ENCODE measurements at regions not wholly inside any gene's neighbourhood (a gene's known extent, or its start where the extent isn't known, plus 50 kb on each side); places are given as distances from the start of the nearest gene placed in this dataset.

DNA sequence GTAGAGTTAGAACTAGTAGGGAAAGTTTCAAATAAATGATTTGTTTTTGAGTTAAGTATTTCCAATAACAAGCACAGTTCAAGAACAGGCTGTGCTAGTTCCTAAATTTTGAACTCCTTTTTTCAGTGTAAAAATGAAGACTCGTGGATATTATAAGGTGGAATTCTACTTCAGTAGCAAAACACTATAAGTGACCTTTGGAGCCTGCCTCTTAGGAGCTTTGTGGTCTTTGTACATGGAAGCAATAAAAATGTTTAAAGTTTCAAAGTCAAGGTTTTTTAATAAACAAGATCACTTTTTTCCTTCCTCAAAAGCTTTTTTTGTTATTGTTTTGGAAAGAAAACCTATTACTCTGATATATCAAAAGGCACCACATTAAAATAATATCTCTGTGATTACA, 292.4 kb upstream of the VWC2 start:
- peaks cover 0 to 2% (median 0%) of the 10 kb centered on the region in 7 donors for H3K4me1 Mint-ChIP-seq
- ATAC-seq (no peak), DNase-seq (no peak)
- H3K9me3 Mint-ChIP-seq = peaks cover 0 to 13% (median 1%) of the 10 kb centered on the region in 11 donors
- ChIA-PET CTCF (no interaction called here), POLR2A (no interaction called here)
- intact Hi-C loops (cut with micrococcal nuclease) = no loop called here
- H3K27ac Mint-ChIP-seq = no peak overlapping the region
- Histone ChIP-seq H3K4me1 (ENCODE audit: control insufficient read depth in 2 of 2, insufficient read depth in 2 of 2, low read length in 2 of 2) (no peaks in the 10 kb centered on the region), H3K36me3 (ENCODE audit: control insufficient read depth in 2 of 3, insufficient read depth in 3 of 3, low read length in 3 of 3) (no peaks in the 10 kb centered on the region), H3K27ac (ENCODE audit: low read depth, low read length) (no peak overlapping the region), H3K9me3 (ENCODE audit: control insufficient read depth in 2 of 3, low read length in 3 of 3) (no peaks in the 10 kb centered on the region), H3K4me3 (ENCODE audit: low read length) (no peak overlapping the region), H3K27me3 (ENCODE audit: control insufficient read depth in 2 of 2, insufficient read depth in 2 of 2, low read length in 2 of 2) (no peaks in the 10 kb centered on the region)
- H3K4me3 Mint-ChIP-seq = no peak overlapping the region
- no peaks in the 10 kb centered on the region for H3K27me3 Mint-ChIP-seq
- no peaks in the 10 kb centered on the region for H3K36me3 Mint-ChIP-seq

DNA sequence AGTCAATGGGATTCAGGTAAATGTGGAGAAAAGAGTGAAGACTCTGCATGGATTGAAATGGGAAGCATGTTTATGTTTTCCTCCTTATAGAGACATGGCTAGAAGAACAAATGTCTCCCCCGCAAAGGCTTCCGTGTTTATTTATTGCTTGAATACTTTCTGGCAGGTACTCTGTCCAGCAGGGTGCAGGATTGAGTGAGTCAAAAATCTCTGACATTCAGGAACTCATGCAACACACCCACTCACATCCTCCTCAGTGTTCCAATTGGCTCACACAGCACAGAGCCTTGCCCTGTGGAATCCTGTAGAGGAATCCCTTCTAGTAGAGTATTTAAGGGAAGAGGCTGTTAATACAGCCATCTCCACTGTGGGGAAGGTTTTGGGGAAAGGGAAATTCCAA, 290.3 kb upstream of the VWC2 start:
- Histone ChIP-seq H3K4me1 (ENCODE audit: control insufficient read depth in 2 of 2, insufficient read depth in 2 of 2, low read length in 2 of 2) (no peaks in the 10 kb centered on the region), H3K9me3 (ENCODE audit: control insufficient read depth in 2 of 3, low read length in 3 of 3) (no peaks in the 10 kb centered on the region), H3K27ac (ENCODE audit: low read depth, low read length) (no peak overlapping the region), H3K27me3 (ENCODE audit: control insufficient read depth in 2 of 2, insufficient read depth in 2 of 2, low read length in 2 of 2) (no peaks in the 10 kb centered on the region), H3K36me3 (ENCODE audit: control insufficient read depth in 2 of 3, insufficient read depth in 3 of 3, low read length in 3 of 3) (no peaks in the 10 kb centered on the region), H3K4me3 (ENCODE audit: low read length) (no peak overlapping the region)
- Mint-ChIP-seq H3K27me3 (no peaks in the 10 kb centered on the region), H3K4me3 (no peak overlapping the region), H3K4me1 (peaks cover 0 to 2% (median 0%) of the 10 kb centered on the region in 7 donors), H3K27ac (no peak overlapping the region), H3K36me3 (no peaks in the 10 kb centered on the region), H3K9me3 (peaks cover 0 to 6% (median 0%) of the 10 kb centered on the region in 11 donors)
- DNase-seq (no peak), ATAC-seq (no peak)
- POLR2A ChIA-PET = no interaction called here
- CTCF ChIA-PET = no interaction called here
- intact Hi-C loops (cut with micrococcal nuclease) = no loop called here

DNA sequence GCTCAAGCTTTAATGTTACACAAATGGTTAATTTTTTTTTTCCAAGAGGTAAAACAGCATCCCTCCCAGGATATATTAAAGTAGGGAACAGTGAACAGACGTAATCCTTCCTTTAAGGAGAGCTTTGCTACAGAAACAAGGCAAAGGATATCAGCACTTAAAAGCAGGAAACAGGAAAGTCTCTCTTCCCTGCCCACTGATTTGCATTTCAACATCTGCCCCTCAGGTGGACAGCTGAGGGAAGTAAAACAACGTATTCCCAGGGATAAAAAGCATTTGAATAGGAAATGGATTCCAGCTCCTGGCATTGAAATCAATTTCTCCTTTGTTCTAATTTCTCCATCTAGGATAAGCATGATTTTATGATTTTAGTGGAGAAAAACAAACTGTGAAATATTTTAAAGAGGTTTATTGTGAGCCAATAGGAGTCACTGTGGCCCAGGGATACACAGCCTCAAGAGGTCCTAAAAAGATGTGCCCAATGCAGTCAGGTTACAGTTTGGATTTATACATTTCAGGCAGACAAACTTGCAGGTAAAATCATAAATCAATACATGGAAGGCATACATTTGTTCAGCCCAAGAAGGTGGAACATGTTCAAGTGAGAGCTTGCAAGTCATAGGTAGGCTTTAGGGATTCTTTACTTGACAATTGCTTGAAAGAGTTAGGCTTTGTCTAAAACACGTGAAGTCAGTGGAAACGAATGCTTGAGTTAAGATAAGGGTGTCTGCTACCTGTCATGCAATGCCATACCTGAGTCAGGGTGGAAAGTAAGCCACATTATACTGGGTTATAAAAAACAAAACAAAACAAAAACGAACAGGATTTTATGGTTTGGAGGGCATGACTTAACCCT, 286.2 kb upstream of the VWC2 start:
- Mint-ChIP-seq H3K4me3 (no peak overlapping the region), H3K9me3 (peaks cover 0 to 4% (median 0%) of the 10 kb centered on the region in 11 donors), H3K36me3 (no peaks in the 10 kb centered on the region), H3K27me3 (no peaks in the 10 kb centered on the region), H3K4me1 (no peaks in the 10 kb centered on the region), H3K27ac (no peak overlapping the region)
- H3K4me1 ChIP-seq (ENCODE audit: control insufficient read depth in 2 of 2, insufficient read depth in 2 of 2, low read length in 2 of 2) = no peaks in the 10 kb centered on the region
- H3K27me3 ChIP-seq (ENCODE audit: control insufficient read depth in 2 of 2, insufficient read depth in 2 of 2, low read length in 2 of 2) = no peaks in the 10 kb centered on the region
- H3K4me3 ChIP-seq (ENCODE audit: low read length) = no peak overlapping the region
- ATAC-seq (no peak), DNase-seq (no peak)
- CTCF ChIA-PET = no interaction called here
- H3K27ac ChIP-seq (ENCODE audit: low read depth, low read length) = no peak overlapping the region
- no peaks in the 10 kb centered on the region for H3K36me3 ChIP-seq (ENCODE audit: control insufficient read depth in 2 of 3, insufficient read depth in 3 of 3, low read length in 3 of 3)
- no peaks in the 10 kb centered on the region for H3K9me3 ChIP-seq (ENCODE audit: control insufficient read depth in 2 of 3, low read length in 3 of 3)
- intact Hi-C loops (cut with micrococcal nuclease) = no loop called here
- POLR2A ChIA-PET = no interaction called here

DNA sequence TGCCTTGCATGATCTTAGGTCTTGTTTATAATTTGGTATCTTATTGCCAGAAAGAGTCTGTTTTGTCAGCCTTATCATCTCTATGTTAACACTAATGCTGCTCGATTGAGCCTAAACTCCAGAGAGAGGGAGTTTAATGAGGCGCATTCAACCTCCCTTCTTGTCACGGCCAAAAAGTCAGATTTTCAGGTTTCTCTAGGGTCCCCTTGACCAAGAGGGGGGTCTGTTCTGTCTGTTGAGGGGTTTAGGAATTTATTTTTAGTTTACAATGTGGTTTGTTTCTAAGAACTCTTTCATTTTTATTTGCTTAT, 285.7 kb upstream of the VWC2 start:
- H3K4me3 ChIP-seq (ENCODE audit: low read length) = no peak overlapping the region
- no peaks in the 10 kb centered on the region for H3K27me3 ChIP-seq (ENCODE audit: control insufficient read depth in 2 of 2, insufficient read depth in 2 of 2, low read length in 2 of 2)
- intact Hi-C loops (cut with micrococcal nuclease) = no loop called here
- no peak overlapping the region for H3K27ac ChIP-seq (ENCODE audit: low read depth, low read length)
- no peaks in the 10 kb centered on the region for H3K36me3 ChIP-seq (ENCODE audit: control insufficient read depth in 2 of 3, insufficient read depth in 3 of 3, low read length in 3 of 3)
- Mint-ChIP-seq H3K27ac (no peak overlapping the region), H3K4me1 (no peaks in the 10 kb centered on the region), H3K9me3 (peaks cover 0 to 4% (median 0%) of the 10 kb centered on the region in 11 donors), H3K4me3 (no peak overlapping the region), H3K36me3 (no peaks in the 10 kb centered on the region), H3K27me3 (no peaks in the 10 kb centered on the region)
- H3K4me1 ChIP-seq (ENCODE audit: control insufficient read depth in 2 of 2, insufficient read depth in 2 of 2, low read length in 2 of 2) = no peaks in the 10 kb centered on the region
- DNase-seq (no peak), ATAC-seq (no peak)
- POLR2A ChIA-PET = no interaction called here
- no peaks in the 10 kb centered on the region for H3K9me3 ChIP-seq (ENCODE audit: control insufficient read depth in 2 of 3, low read length in 3 of 3)
- CTCF ChIA-PET = no interaction called here

DNA sequence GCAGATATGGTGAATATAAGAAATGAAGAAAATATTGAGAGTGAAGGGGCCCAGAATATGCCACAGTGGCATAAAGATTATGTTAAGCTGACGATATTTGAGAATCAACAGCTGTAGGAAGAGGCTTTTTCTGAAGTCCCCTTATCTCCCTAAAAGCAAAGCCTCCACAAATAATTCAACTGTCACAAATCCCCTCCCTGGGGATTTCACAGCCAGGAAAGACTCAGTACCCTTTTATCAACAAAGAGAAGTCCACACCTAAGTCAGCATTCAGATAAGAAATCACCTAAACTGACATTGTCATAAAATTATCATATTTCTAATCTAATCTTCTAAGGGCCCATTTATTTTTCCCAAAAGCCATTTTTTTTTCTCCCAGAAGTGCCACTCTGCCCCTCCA, 284.9 kb upstream of the VWC2 start:
- Histone ChIP-seq H3K9me3 (ENCODE audit: control insufficient read depth in 2 of 3, low read length in 3 of 3) (no peaks in the 10 kb centered on the region), H3K27ac (ENCODE audit: low read depth, low read length) (no peak overlapping the region), H3K4me1 (ENCODE audit: control insufficient read depth in 2 of 2, insufficient read depth in 2 of 2, low read length in 2 of 2) (no peaks in the 10 kb centered on the region), H3K27me3 (ENCODE audit: control insufficient read depth in 2 of 2, insufficient read depth in 2 of 2, low read length in 2 of 2) (no peaks in the 10 kb centered on the region), H3K36me3 (ENCODE audit: control insufficient read depth in 2 of 3, insufficient read depth in 3 of 3, low read length in 3 of 3) (no peaks in the 10 kb centered on the region), H3K4me3 (ENCODE audit: low read length) (no peak overlapping the region)
- peaks cover 0 to 4% (median 0%) of the 10 kb centered on the region in 11 donors for H3K9me3 Mint-ChIP-seq
- H3K27me3 Mint-ChIP-seq = no peaks in the 10 kb centered on the region
- H3K36me3 Mint-ChIP-seq = no peaks in the 10 kb centered on the region
- no peak overlapping the region for H3K4me3 Mint-ChIP-seq
- DNase-seq (no peak), ATAC-seq (no peak)
- ChIA-PET POLR2A (no interaction called here), CTCF (no interaction called here)
- intact Hi-C loops (cut with micrococcal nuclease) = no loop called here
- H3K4me1 Mint-ChIP-seq = no peaks in the 10 kb centered on the region
- no peak overlapping the region for H3K27ac Mint-ChIP-seq

DNA sequence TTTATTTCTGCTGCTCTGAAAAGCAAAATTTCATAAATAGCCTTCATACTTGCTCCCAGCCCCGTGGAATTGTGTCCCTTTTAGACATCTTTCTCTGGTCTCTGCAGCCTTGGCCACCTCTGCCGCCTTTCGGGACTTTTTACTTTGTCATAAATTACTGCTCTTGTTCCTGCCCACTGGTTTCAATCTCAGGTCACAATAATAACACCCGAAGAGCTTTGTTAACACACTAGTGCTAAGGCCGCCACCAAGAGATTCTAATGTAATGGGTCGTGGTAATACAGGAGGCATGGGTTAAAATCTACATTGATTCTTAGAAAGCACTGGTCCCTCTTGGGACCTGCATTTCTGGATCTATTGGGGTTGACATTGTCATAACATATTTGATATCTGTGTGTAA, 276.0 kb upstream of the VWC2 start:
- Histone ChIP-seq H3K36me3 (ENCODE audit: control insufficient read depth in 2 of 3, insufficient read depth in 3 of 3, low read length in 3 of 3) (no peaks in the 10 kb centered on the region), H3K4me1 (ENCODE audit: control insufficient read depth in 2 of 2, insufficient read depth in 2 of 2, low read length in 2 of 2) (no peaks in the 10 kb centered on the region), H3K9me3 (ENCODE audit: control insufficient read depth in 2 of 3, low read length in 3 of 3) (no peaks in the 10 kb centered on the region), H3K27ac (ENCODE audit: low read depth, low read length) (no peak overlapping the region), H3K27me3 (ENCODE audit: control insufficient read depth in 2 of 2, insufficient read depth in 2 of 2, low read length in 2 of 2) (no peaks in the 10 kb centered on the region), H3K4me3 (ENCODE audit: low read length) (no peak overlapping the region)
- Mint-ChIP-seq H3K27ac (no peak overlapping the region), H3K27me3 (no peaks in the 10 kb centered on the region), H3K4me3 (no peak overlapping the region), H3K4me1 (no peaks in the 10 kb centered on the region), H3K9me3 (no peaks in the 10 kb centered on the region), H3K36me3 (no peaks in the 10 kb centered on the region)
- no peak for DNase-seq
- intact Hi-C loops (cut with micrococcal nuclease) = no loop called here
- ChIA-PET POLR2A (no interaction called here), CTCF (no interaction called here)
- ATAC-seq = no peak

DNA sequence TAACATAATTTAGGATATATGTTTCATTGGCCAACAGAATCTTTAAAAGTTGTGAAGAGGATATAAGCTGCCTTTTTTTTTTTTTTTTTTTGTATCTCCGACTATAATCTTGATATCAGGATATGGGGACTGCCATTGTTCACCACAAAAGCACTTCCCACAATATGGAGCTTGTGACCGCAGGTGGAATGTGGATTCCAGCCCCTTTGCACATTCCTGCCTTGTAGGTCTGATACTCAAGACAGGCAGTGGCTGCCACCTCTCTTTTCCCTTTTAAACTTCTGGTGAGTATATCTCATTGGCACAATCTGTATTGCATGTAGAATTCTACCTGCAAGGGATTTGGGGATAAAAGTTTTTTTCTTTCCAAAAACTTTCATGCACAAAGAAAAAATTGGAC, 272.7 kb upstream of the VWC2 start:
- intact Hi-C loops (cut with micrococcal nuclease) = no loop called here
- no peaks in the 10 kb centered on the region for H3K36me3 ChIP-seq (ENCODE audit: control insufficient read depth in 2 of 3, insufficient read depth in 3 of 3, low read length in 3 of 3)
- no peaks in the 10 kb centered on the region for H3K9me3 ChIP-seq (ENCODE audit: control insufficient read depth in 2 of 3, low read length in 3 of 3)
- H3K4me1 Mint-ChIP-seq = no peaks in the 10 kb centered on the region
- no peaks in the 10 kb centered on the region for H3K36me3 Mint-ChIP-seq
- ChIA-PET POLR2A (no interaction called here), CTCF (no interaction called here)
- no peak overlapping the region for H3K27ac Mint-ChIP-seq
- H3K27me3 ChIP-seq (ENCODE audit: control insufficient read depth in 2 of 2, insufficient read depth in 2 of 2, low read length in 2 of 2) = no peaks in the 10 kb centered on the region
- no peak overlapping the region for H3K4me3 Mint-ChIP-seq
- no peaks in the 10 kb centered on the region for H3K27me3 Mint-ChIP-seq
- peaks cover 0 to 3% (median 0%) of the 10 kb centered on the region in 11 donors for H3K9me3 Mint-ChIP-seq
- no peak overlapping the region for H3K4me3 ChIP-seq (ENCODE audit: low read length)
- no peak overlapping the region for H3K27ac ChIP-seq (ENCODE audit: low read depth, low read length)
- ATAC-seq = no peak
- DNase-seq = no peak
- H3K4me1 ChIP-seq (ENCODE audit: control insufficient read depth in 2 of 2, insufficient read depth in 2 of 2, low read length in 2 of 2) = no peaks in the 10 kb centered on the region
